ENCODE measurements at regions not wholly inside any gene's neighbourhood (a gene's known extent, or its start where the extent isn't known, plus 50 kb on each side); places are given as distances from the start of the nearest gene placed in this dataset.

GRCh38 chr10:128660726-128661125, 534.5 kb upstream of the MKI67 start:
- DNase-seq (ENCODE audit: low spot score), result no peak
- TF ChIP-seq CTCF (IDR thresholded peaks at IDR 0.05; ENCODE audit: extremely low read depth, missing control alignments), result no peak

GRCh38 chr10:128661404-128662197, 535.4 kb upstream of the MKI67 start:
- DNase-seq (ENCODE audit: low spot score), result no peak

GRCh38 chr10:128662520-128662919, 536.3 kb upstream of the MKI67 start:
- DNase-seq (ENCODE audit: low spot score), result no peak
- no peak for TF ChIP-seq CTCF (IDR thresholded peaks at IDR 0.05; ENCODE audit: extremely low read depth, missing control alignments)

More at GRCh38 chr10:128661404-128662197, 535.4 kb upstream of the MKI67 start:
- no peak for TF ChIP-seq CTCF (IDR thresholded peaks at IDR 0.05; ENCODE audit: extremely low read depth, missing control alignments)

- no peak for DNase-seq (ENCODE audit: low spot score)
- TF ChIP-seq CTCF (IDR thresholded peaks at IDR 0.05; ENCODE audit: extremely low read depth, missing control alignments), result no peak
Measured at GRCh38 chr10:128664729-128665128, 538.5 kb upstream of the MKI67 start.

- DNase-seq (ENCODE audit: low spot score), result no peak
- TF ChIP-seq CTCF (IDR thresholded peaks at IDR 0.05; ENCODE audit: extremely low read depth, missing control alignments), result no peak
Measured at GRCh38 chr10:128675405-128675804, 549.2 kb upstream of the MKI67 start.

GRCh38 chr10:128680116-128680515, 553.9 kb upstream of the MKI67 start:
- TF ChIP-seq CTCF (IDR thresholded peaks at IDR 0.05; ENCODE audit: extremely low read depth, missing control alignments), result no peak
- no peak for DNase-seq (ENCODE audit: low spot score)

- no peak for TF ChIP-seq CTCF (IDR thresholded peaks at IDR 0.05; ENCODE audit: extremely low read depth, missing control alignments)
- DNase-seq (ENCODE audit: low spot score), result no peak
Measured at GRCh38 chr10:128684215-128684614, 558.0 kb upstream of the MKI67 start.
